Activated CD8-positive, alpha-beta memory T cell treated with anti-CD3 and anti-CD28 coated beads for 48 hours (primary cell): ENCODE measurements at regions not wholly inside any gene's neighbourhood (a gene's known extent, or its start where the extent isn't known, plus 50 kb on each side); places are given as distances from the start of the nearest gene placed in this dataset.

Experiments
- DNase-seq, 3 experiments: peaks; one replicate each; pipeline ENCODE4 v3.0.0-alpha.2; 2020; ENCODE audit warnings: low read depth in 2 of 3, low spot score in 2 of 3

DNA sequence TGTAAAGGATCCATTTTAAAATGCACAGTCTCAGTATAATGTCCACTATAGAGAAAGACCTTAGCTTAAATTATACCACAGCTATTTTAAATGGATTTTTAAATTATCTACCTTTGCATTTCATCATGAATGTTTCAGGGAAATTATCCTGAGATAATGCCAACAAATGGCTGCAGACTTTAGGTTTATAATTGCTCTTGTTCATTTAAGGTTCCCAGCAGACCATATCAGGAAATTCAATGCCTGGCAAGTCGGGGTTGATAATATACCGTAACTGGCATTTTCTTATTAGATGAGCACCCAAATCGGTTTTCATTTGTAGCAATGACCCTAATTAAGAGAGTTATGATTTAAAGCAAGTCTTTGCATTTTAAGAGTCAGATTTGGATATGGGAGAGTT lies 227.1 kb upstream of the ARRDC4 start:
- DNase-seq: no peak

- no peak for DNase-seq
Observed at GRCh38 chr15:97736748-97737147, 223.8 kb upstream of the ARRDC4 start.

DNA sequence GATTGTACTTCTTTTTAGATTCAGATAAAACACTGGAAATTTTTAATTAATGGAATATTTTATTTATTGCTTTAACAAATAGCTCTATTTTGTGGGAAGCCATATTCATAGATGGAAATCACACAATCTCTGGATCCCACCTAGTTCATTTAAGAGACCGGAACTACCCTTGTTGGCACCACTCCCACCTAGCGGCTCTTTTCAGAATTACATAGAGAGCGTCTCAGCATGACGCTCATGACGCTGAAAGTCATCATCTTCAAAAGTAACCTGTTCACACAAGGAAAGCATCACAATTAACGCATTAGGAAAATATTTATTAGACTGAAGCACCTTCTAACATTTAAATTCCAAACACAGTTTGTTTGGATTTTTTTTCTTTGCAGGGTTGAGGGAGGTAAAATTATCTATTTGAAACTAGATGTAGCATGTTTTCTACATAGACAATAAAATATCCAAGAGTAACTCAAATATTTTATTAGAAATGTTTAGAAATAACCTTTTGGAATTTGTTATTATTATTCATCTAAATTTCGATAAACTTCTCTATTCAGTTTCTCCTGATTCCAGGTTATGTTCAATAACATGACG lies 214.9 kb upstream of the ARRDC4 start:
- DNase-seq: no peak

DNA sequence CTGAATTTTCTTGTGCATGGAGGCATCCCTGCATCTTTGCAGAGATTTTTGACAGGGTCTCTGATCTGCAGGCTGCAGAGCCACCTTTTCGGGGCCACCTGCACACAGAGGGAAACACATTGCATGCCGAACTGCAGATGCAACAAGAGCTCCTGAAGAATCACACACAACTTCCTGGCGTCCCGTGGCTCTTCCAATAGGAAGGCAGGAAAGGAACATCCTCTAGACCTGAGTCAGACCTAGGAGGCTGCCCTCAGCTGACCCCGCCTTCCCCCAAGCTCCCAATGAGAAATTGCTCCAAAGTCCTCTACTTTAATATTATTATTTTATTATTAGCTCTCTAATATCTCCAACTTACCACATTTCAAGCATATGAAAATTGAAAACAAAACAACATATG lies 213.2 kb upstream of the ARRDC4 start:
- no peak for DNase-seq

- no peak for DNase-seq
Observed at GRCh38 chr15:97748576-97748975, 211.9 kb upstream of the ARRDC4 start.

- DNase-seq: no peak
Observed at GRCh38 chr15:97750060-97750459, 210.4 kb upstream of the ARRDC4 start.

- no peak for DNase-seq
Observed at GRCh38 chr15:97755726-97756125, 204.8 kb upstream of the ARRDC4 start.

GRCh38 chr15:97759363-97759762 lies 201.1 kb upstream of the ARRDC4 start:
- DNase-seq: no peak

GRCh38 chr15:97761110-97761509 lies 199.4 kb upstream of the ARRDC4 start:
- no peak for DNase-seq

DNA sequence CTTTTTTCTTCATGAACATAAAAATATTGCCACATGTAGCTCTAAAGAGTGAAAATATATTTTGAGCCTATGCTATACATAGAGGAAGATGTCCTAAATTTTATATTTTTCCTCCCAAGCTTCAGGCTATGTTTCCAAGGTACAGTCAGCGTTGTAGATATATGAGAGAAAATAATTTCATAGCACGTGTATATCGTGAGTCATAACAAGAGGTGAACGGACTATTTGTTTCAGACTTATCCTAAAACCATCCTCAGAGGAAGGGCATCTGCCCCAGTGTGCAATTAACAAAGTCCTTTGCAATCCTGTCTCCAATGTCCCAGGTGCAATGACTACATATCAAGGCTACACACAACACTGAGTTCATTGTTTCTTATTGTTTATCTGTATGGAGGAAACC lies 177.3 kb upstream of the ARRDC4 start:
- no peak for DNase-seq

DNA sequence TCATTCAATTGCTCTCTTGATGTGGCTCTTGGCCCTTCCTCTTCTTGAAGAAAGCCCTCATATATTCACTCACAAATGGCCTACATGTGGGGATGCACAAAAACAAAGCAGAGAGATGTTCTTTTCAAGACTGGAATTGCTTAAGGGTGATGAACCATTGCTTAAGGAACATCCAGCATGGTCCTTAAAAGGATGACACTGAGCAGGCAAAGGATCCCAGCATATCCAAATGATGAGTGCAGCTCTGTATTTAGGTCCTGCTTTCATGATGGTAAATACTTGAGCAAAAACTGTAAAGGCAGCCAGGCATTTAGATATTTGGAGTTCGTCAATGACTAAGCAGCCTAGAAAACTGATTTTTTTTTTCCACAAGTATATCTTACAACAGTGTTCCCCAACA lies 173.8 kb upstream of the ARRDC4 start:
- DNase-seq: no peak

- DNase-seq: no peak
Observed at GRCh38 chr15:97790180-97790579, 170.3 kb upstream of the ARRDC4 start.

GRCh38 chr15:97791824-97792792 lies 168.4 kb upstream of the ARRDC4 start:
- DNase-seq: no peak

DNA sequence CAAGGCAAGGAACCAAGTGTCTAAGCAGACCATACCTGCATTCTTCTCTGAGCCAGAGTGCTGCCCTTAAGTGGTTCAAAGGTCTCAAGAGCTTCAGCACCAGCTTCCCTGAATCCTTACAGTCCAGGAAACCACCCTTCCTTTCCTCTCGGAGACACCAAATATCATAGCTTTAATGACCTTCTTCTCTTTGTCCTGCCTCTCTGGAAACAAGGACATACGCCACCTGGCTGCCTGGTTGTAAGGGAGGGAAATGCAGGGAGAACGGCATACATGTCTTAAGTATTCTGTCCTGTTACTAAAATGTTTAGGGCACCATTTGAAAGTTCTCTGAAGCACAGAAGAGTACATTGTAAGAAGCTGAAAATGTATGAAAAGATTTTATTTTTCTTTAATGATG lies 155.6 kb upstream of the ARRDC4 start:
- no peak for DNase-seq

GRCh38 chr15:97806766-97807165 lies 153.7 kb upstream of the ARRDC4 start:
- no peak for DNase-seq

DNA sequence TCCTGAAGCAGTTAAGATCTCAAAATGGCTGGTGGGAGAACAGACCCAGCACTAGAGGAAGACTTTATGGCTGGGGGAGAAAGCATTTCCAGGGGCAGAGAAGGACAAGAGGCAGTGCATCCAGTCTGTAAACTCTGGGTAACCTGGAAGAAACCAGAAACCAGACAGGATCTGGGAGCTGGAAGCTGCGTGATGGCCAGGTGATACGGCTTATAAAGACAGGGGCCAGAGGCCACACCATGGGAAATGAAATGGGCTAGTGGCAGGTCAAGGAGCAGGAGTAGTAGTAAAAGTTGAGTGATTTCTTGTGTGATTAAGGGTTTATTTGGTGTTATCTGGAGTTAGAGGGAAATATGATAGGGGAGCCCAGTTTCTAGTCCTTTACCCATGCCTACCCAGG lies 144.7 kb upstream of the ARRDC4 start:
- no peak for DNase-seq

GRCh38 chr15:97817276-97817890 lies 143.1 kb upstream of the ARRDC4 start:
- DNase-seq: no peak

DNA sequence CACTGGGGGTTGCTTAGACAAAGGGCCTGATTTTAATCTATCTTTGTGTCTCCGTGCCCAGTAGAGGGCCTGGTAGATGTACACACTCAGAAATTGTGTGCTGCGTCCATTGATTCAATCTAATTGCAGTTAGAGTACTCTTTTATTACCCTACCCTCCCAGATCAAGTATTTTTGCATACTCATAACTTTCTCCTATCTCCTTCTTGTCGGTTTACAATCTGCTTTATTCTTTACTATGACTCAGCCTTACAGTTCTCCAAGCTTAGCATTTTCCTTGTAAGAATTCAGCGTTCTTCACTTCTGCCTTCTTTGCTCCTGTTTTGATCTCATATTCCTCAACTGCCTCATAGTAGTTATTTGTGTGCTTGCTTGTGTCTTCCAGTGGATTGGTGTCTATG lies 124.5 kb upstream of the ARRDC4 start:
- no peak for DNase-seq

DNA sequence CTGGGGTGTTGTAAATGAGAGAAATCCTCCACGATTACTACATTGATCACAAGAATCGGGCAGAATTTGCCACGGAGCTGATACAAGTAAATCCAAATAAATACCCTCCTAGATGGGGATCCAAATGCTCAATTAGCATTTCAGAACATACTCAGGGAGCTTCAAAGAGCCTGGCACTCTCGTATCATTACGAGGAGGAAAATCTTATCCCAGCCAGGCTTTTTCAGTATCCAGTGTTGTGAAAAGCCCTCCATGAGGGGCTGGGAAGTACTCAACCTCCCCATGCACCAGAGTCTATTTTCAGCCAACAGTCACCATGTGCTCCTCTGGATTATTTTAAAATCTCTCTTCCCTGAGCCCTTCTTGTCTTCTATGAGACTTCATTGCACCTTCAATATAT lies 122.6 kb upstream of the ARRDC4 start:
- no peak for DNase-seq

DNA sequence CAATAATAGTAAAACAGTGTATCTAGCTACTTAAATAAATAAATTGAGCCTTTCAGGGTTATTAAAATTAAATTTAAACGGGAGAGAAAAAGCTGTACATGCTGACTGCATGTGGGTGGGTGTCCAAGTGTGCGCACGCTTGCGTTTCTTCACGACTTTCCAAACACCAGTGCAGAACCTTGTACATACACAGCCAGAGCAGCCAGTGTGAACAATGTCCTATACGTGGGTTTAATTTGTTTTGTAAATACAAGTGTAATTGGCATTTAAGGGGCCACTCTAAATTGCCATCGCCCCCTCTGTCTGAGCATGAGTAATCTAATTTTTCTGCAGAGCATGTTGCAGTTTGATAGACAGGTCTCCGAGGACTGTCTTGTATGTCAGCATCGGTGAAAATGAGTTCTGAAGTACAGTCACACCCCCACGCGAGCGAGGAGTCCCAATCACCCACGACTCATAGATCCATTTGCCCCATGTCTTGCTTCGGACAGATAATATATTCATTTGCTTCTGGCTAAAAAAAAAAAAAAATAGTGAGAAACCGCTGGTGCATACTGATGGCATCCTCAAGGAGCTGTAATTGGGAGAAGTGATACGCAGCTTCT lies 121.8 kb upstream of the ARRDC4 start:
- DNase-seq: no peak

- DNase-seq: no peak
Observed at GRCh38 chr15:97840501-97840900, 120.0 kb upstream of the ARRDC4 start.

DNA sequence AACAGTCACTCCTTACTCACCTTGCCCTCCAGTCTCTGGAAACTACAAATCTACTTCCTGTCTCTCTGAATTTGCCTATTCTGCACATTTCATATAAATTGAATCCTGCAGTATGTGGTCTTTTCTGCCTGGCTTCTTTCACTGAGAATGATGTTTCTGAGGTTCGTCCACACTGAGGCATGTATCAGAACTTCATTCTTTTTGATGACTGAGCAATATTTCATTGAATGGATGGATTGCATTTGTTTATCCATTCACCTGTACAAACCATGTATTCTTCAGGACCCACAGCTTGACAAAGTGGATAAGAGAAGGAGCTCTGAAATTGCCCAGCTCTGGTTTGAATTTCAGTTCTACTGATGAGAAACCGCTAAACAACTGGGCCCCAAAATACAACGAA lies 118.9 kb upstream of the ARRDC4 start:
- no peak for DNase-seq
